ENCODE measurements at regions not wholly inside any gene's neighbourhood (a gene's known extent, or its start where the extent isn't known, plus 50 kb on each side); places are given as distances from the start of the nearest gene placed in this dataset.

GRCh38 chr2:173580351-173580750 lies 225.7 kb downstream of the CDCA7 start:
- no peaks in the 10 kb centered on the region for H3K36me3 ChIP-seq (ENCODE audit: insufficient read depth, low read length)
- POLR2A ChIA-PET (ENCODE audit: partially characterized antibody), result no interaction called here
- no peak for DNase-seq

GRCh38 chr2:173580956-173581355 lies 226.3 kb downstream of the CDCA7 start:
- ChIA-PET CTCF (ENCODE audit: partially characterized antibody) (no interaction called here), POLR2A (ENCODE audit: partially characterized antibody) (no interaction called here)
- Mint-ChIP-seq H3K4me3 (no peak overlapping the region), H3K27ac (no peak overlapping the region), H3K27me3 (peaks cover 0 to 2% of the 10 kb centered on the region in 2 donors), H3K4me1 (no peaks in the 10 kb centered on the region), H3K36me3 (no peaks in the 10 kb centered on the region), H3K9me3 (no peaks in the 10 kb centered on the region)
- Histone ChIP-seq H3K4me3 (ENCODE audit: low read length in 2 of 2) (no peak overlapping the region), H3K9me3 (ENCODE audit: control insufficient read depth in 1 of 2, low read length in 2 of 2) (no peaks in the 10 kb centered on the region), H3K27me3 (ENCODE audit: insufficient read depth, low read length) (no peaks in the 10 kb centered on the region), H3K4me1 (ENCODE audit: insufficient read depth, low read length) (no peaks in the 10 kb centered on the region), H3K27ac (ENCODE audit: low read depth, low read length) (no peak overlapping the region), H3K36me3 (ENCODE audit: insufficient read depth, low read length) (no peaks in the 10 kb centered on the region)
- intact Hi-C loops (cut with micrococcal nuclease), result no loop called here
- DNase-seq, result no peak

More at GRCh38 chr2:173580351-173580750, 225.7 kb downstream of the CDCA7 start:
- Mint-ChIP-seq H3K4me3 (no peak overlapping the region), H3K36me3 (no peaks in the 10 kb centered on the region), H3K4me1 (no peaks in the 10 kb centered on the region), H3K9me3 (peaks cover 0 to 3% (median 0%) of the 10 kb centered on the region in 8 donors), H3K27me3 (peaks cover 0 to 6% of the 10 kb centered on the region in 2 donors), H3K27ac (no peak overlapping the region)
- no peak overlapping the region for H3K27ac ChIP-seq (ENCODE audit: low read depth, low read length)
- no peak overlapping the region for H3K4me3 ChIP-seq (ENCODE audit: low read length in 2 of 2)
- intact Hi-C loops (cut with micrococcal nuclease), result no loop called here
- CTCF ChIA-PET (ENCODE audit: partially characterized antibody), result no interaction called here
- no peaks in the 10 kb centered on the region for H3K27me3 ChIP-seq (ENCODE audit: insufficient read depth, low read length)
- no peaks in the 10 kb centered on the region for H3K9me3 ChIP-seq (ENCODE audit: control insufficient read depth in 1 of 2, low read length in 2 of 2)
- H3K4me1 ChIP-seq (ENCODE audit: insufficient read depth, low read length), result no peaks in the 10 kb centered on the region

GRCh38 chr2:173583196-173583595 lies 228.5 kb downstream of the CDCA7 start:
- H3K36me3 ChIP-seq (ENCODE audit: insufficient read depth, low read length), result no peaks in the 10 kb centered on the region
- H3K27ac Mint-ChIP-seq, result no peak overlapping the region
- peaks cover 0 to 5% of the 10 kb centered on the region in 2 donors for H3K27me3 Mint-ChIP-seq
- no peaks in the 10 kb centered on the region for H3K27me3 ChIP-seq (ENCODE audit: insufficient read depth, low read length)
- H3K4me3 ChIP-seq (ENCODE audit: low read length in 2 of 2), result no peak overlapping the region
- no peaks in the 10 kb centered on the region for H3K9me3 ChIP-seq (ENCODE audit: control insufficient read depth in 1 of 2, low read length in 2 of 2)
- no peaks in the 10 kb centered on the region for H3K4me1 Mint-ChIP-seq
- no peaks in the 10 kb centered on the region for H3K4me1 ChIP-seq (ENCODE audit: insufficient read depth, low read length)
- CTCF ChIA-PET (ENCODE audit: partially characterized antibody), result no interaction called here
- no peaks in the 10 kb centered on the region for H3K9me3 Mint-ChIP-seq
- no peak overlapping the region for H3K27ac ChIP-seq (ENCODE audit: low read depth, low read length)
- no peak overlapping the region for H3K4me3 Mint-ChIP-seq
- no peak for DNase-seq
- POLR2A ChIA-PET (ENCODE audit: partially characterized antibody), result no interaction called here
- H3K36me3 Mint-ChIP-seq, result no peaks in the 10 kb centered on the region
- intact Hi-C loops (cut with micrococcal nuclease), result no loop called here

GRCh38 chr2:173584000-173584399 lies 229.3 kb downstream of the CDCA7 start:
- no peak overlapping the region for H3K27ac Mint-ChIP-seq
- Histone ChIP-seq H3K36me3 (ENCODE audit: insufficient read depth, low read length) (no peaks in the 10 kb centered on the region), H3K4me3 (ENCODE audit: low read length in 2 of 2) (no peak overlapping the region), H3K27me3 (ENCODE audit: insufficient read depth, low read length) (no peaks in the 10 kb centered on the region), H3K9me3 (ENCODE audit: control insufficient read depth in 1 of 2, low read length in 2 of 2) (no peaks in the 10 kb centered on the region), H3K27ac (ENCODE audit: low read depth, low read length) (no peak overlapping the region), H3K4me1 (ENCODE audit: insufficient read depth, low read length) (no peaks in the 10 kb centered on the region)
- H3K4me1 Mint-ChIP-seq, result no peaks in the 10 kb centered on the region
- POLR2A ChIA-PET (ENCODE audit: partially characterized antibody), result no interaction called here
- H3K4me3 Mint-ChIP-seq, result no peak overlapping the region
- peaks cover 4 to 5% of the 10 kb centered on the region in 2 donors for H3K27me3 Mint-ChIP-seq
- DNase-seq, result no peak
- CTCF ChIA-PET (ENCODE audit: partially characterized antibody), result no interaction called here
- intact Hi-C loops (cut with micrococcal nuclease), result no loop called here
- peaks cover 0 to 2% (median 0%) of the 10 kb centered on the region in 8 donors for H3K9me3 Mint-ChIP-seq
- no peaks in the 10 kb centered on the region for H3K36me3 Mint-ChIP-seq

GRCh38 chr2:173584676-173585458 lies 230.2 kb downstream of the CDCA7 start:
- no peak overlapping the region for H3K4me3 Mint-ChIP-seq
- Histone ChIP-seq H3K27me3 (ENCODE audit: insufficient read depth, low read length) (peaks cover 5% of the 10 kb centered on the region), H3K27ac (ENCODE audit: low read depth, low read length) (no peak overlapping the region), H3K4me3 (ENCODE audit: low read length in 2 of 2) (no peak overlapping the region), H3K36me3 (ENCODE audit: insufficient read depth, low read length) (no peaks in the 10 kb centered on the region), H3K9me3 (ENCODE audit: control insufficient read depth in 1 of 2, low read length in 2 of 2) (no peaks in the 10 kb centered on the region), H3K4me1 (ENCODE audit: insufficient read depth, low read length) (no peaks in the 10 kb centered on the region)
- peaks cover 5 to 11% of the 10 kb centered on the region in 2 donors for H3K27me3 Mint-ChIP-seq
- H3K9me3 Mint-ChIP-seq, result peaks cover 0 to 5% (median 0%) of the 10 kb centered on the region in 8 donors
- intact Hi-C loops (cut with micrococcal nuclease), result no loop called here
- no peaks in the 10 kb centered on the region for H3K4me1 Mint-ChIP-seq
- POLR2A ChIA-PET (ENCODE audit: partially characterized antibody), result no interaction called here
- CTCF ChIA-PET (ENCODE audit: partially characterized antibody), result no interaction called here
- H3K36me3 Mint-ChIP-seq, result no peaks in the 10 kb centered on the region
- DNase-seq, result no peak
- H3K27ac Mint-ChIP-seq, result no peak overlapping the region

GRCh38 chr2:173588931-173589369 lies 234.3 kb downstream of the CDCA7 start:
- no peaks in the 10 kb centered on the region for H3K4me1 Mint-ChIP-seq
- intact Hi-C loops (cut with micrococcal nuclease), result no loop called here

GRCh38 chr2:173589604-173590275 lies 235.1 kb downstream of the CDCA7 start:
- H3K4me1 ChIP-seq (ENCODE audit: insufficient read depth, low read length), result no peaks in the 10 kb centered on the region
- no peaks in the 10 kb centered on the region for H3K4me1 Mint-ChIP-seq
- no peaks in the 10 kb centered on the region for H3K9me3 ChIP-seq (ENCODE audit: control insufficient read depth in 1 of 2, low read length in 2 of 2)
- DNase-seq, result no peak
- H3K27ac ChIP-seq (ENCODE audit: low read depth, low read length), result no peak overlapping the region
- no peak overlapping the region for H3K27ac Mint-ChIP-seq
- peaks cover 0 to 5% of the 10 kb centered on the region in 2 donors for H3K36me3 Mint-ChIP-seq
- H3K9me3 Mint-ChIP-seq, result peaks cover 0 to 18% (median 13%) of the 10 kb centered on the region in 8 donors
- no peak overlapping the region for H3K4me3 Mint-ChIP-seq
- intact Hi-C loops (cut with micrococcal nuclease), result no loop called here
- H3K27me3 Mint-ChIP-seq, result peaks cover 4 to 16% of the 10 kb centered on the region in 2 donors
- no peaks in the 10 kb centered on the region for H3K36me3 ChIP-seq (ENCODE audit: insufficient read depth, low read length)
- no peak overlapping the region for H3K4me3 ChIP-seq (ENCODE audit: low read length in 2 of 2)
- H3K27me3 ChIP-seq (ENCODE audit: insufficient read depth, low read length), result peaks cover 5% of the 10 kb centered on the region
- ChIA-PET CTCF (ENCODE audit: partially characterized antibody) (interaction anchor here (0.7 kb wide), 1 partner anchor 17 kb away, joined by 3 read pairs; no protein-coding TSS in a partner anchor), POLR2A (ENCODE audit: partially characterized antibody) (no interaction called here)

More at GRCh38 chr2:173588931-173589369, 234.3 kb downstream of the CDCA7 start:
- Histone ChIP-seq H3K4me1 (ENCODE audit: insufficient read depth, low read length) (no peaks in the 10 kb centered on the region), H3K27me3 (ENCODE audit: insufficient read depth, low read length) (peaks cover 5% of the 10 kb centered on the region), H3K9me3 (ENCODE audit: control insufficient read depth in 1 of 2, low read length in 2 of 2) (no peaks in the 10 kb centered on the region), H3K4me3 (ENCODE audit: low read length in 2 of 2) (no peak overlapping the region), H3K27ac (ENCODE audit: low read depth, low read length) (no peak overlapping the region), H3K36me3 (ENCODE audit: insufficient read depth, low read length) (no peaks in the 10 kb centered on the region)
- Mint-ChIP-seq H3K9me3 (peaks cover 0 to 16% (median 12%) of the 10 kb centered on the region in 8 donors), H3K36me3 (peaks cover 0 to 5% of the 10 kb centered on the region in 2 donors), H3K27me3 (peaks cover 5 to 16% of the 10 kb centered on the region in 2 donors), H3K4me3 (no peak overlapping the region), H3K27ac (no peak overlapping the region)
- POLR2A ChIA-PET (ENCODE audit: partially characterized antibody), result no interaction called here
- CTCF ChIA-PET (ENCODE audit: partially characterized antibody), result no interaction called here
- DNase-seq, result no peak
